ACC112 (cell line): ENCODE measurements at regions not wholly inside any gene's neighbourhood (a gene's known extent, or its start where the extent isn't known, plus 50 kb on each side); places are given as distances from the start of the nearest gene placed in this dataset.
A peak's percentile ranks its signal among the peaks of the same experiment; 100 is the strongest.
"Not testable (repeated sequence)": the region's sequence is repeated elsewhere in the genome, so short reads cannot be mapped to it uniquely, and the experiment has no call there.

Experiments
- H2AFZ ChIP-seq: fragments of 200-600 bp; sonication (generic); one replicate; pipeline ENCODE4 v1.6.0; 2017; ENCODE audit warnings: antibody characterized with exemption, low read length; ENCODE audit not compliant: unreplicated experiment
- H3K27ac ChIP-seq: fragments of 200-600 bp; sonication (generic); 2 replicates; pipeline ENCODE4 v1.5.1; 2014; ENCODE audit warnings: low read depth, mild to moderate bottlenecking, antibody characterized with exemption, low read length, moderate library complexity
- H3K27me3 ChIP-seq: fragments of 200-600 bp; sonication (generic); 2 replicates; pipeline ENCODE4 v1.6.1; 2014; ENCODE audit warnings: mild to moderate bottlenecking, antibody characterized with exemption, low read length, moderate library complexity, mixed read lengths; ENCODE audit not compliant: insufficient read depth
- H3K36me3 ChIP-seq: fragments of 200-600 bp; sonication (generic); 2 replicates; pipeline ENCODE4 v1.6.1; 2016; ENCODE audit warnings: mild to moderate bottlenecking, antibody characterized with exemption, low read length, moderate library complexity, mixed read lengths; ENCODE audit not compliant: insufficient read depth
- H3K4me1 ChIP-seq: fragments of 200-600 bp; sonication (generic); one replicate; pipeline ENCODE4 v1.6.1; 2016; ENCODE audit warnings: low read length, mixed read lengths; ENCODE audit not compliant: insufficient read depth, unreplicated experiment, control insufficient read depth
- H3K4me3 ChIP-seq: fragments of 200-600 bp; sonication (generic); 2 replicates; pipeline ENCODE4 v1.5.1; 2014; ENCODE audit warnings: mild to moderate bottlenecking, low read depth, low read length
- H3K79me2 ChIP-seq: fragments of 200-600 bp; sonication (generic); one replicate; pipeline ENCODE4 v1.6.0; 2016; ENCODE audit warnings: low read length; ENCODE audit not compliant: control insufficient read depth, unreplicated experiment, insufficient read depth

- Histone ChIP-seq H3K4me3 (no peak overlapping the region), H2AFZ (no peak overlapping the region), H3K79me2 (no peaks in the 10 kb centered on the region), H3K4me1 (no peaks in the 10 kb centered on the region), H3K36me3 (no peaks in the 10 kb centered on the region), H3K27me3 (no peaks in the 10 kb centered on the region), H3K27ac (no peak overlapping the region)
Measured at GRCh38 chr1:182163821-182164223, 102.3 kb upstream of the ZNF648 start.

- H3K36me3 ChIP-seq: no peaks in the 10 kb centered on the region
- H3K27me3 ChIP-seq: no peaks in the 10 kb centered on the region
- no peaks in the 10 kb centered on the region for H3K79me2 ChIP-seq
- no peak overlapping the region for H3K4me3 ChIP-seq
- no peaks in the 10 kb centered on the region for H3K4me1 ChIP-seq
- H2AFZ ChIP-seq: no peak overlapping the region
- H3K27ac ChIP-seq: no peak overlapping the region
Measured at GRCh38 chr1:182159443-182159842, 97.9 kb upstream of the ZNF648 start.

GRCh38 chr1:182157187-182157586 is 95.7 kb upstream of the ZNF648 start:
- Histone ChIP-seq H3K27ac (no peak overlapping the region), H3K4me3 (no peak overlapping the region), H3K79me2 (no peaks in the 10 kb centered on the region), H2AFZ (no peak overlapping the region), H3K27me3 (no peaks in the 10 kb centered on the region), H3K4me1 (no peaks in the 10 kb centered on the region), H3K36me3 (no peaks in the 10 kb centered on the region)

- H3K4me3 ChIP-seq, H3K27ac ChIP-seq, H3K36me3 ChIP-seq, H3K4me1 ChIP-seq, H2AFZ ChIP-seq, H3K79me2 ChIP-seq, H3K27me3 ChIP-seq: not testable (repeated sequence)
Measured at GRCh38 chr1:182154425-182154824, 92.9 kb upstream of the ZNF648 start.

- H2AFZ ChIP-seq: no peak overlapping the region
- H3K4me1 ChIP-seq: no peaks in the 10 kb centered on the region
- no peaks in the 10 kb centered on the region for H3K36me3 ChIP-seq
- no peak overlapping the region for H3K27ac ChIP-seq
- H3K4me3 ChIP-seq: no peak overlapping the region
- no peaks in the 10 kb centered on the region for H3K79me2 ChIP-seq
- H3K27me3 ChIP-seq: no peaks in the 10 kb centered on the region
Measured at GRCh38 chr1:182149411-182149965, 88.0 kb upstream of the ZNF648 start.

GRCh38 chr1:182147951-182148350 is 86.4 kb upstream of the ZNF648 start:
- Histone ChIP-seq H3K27ac (no peak overlapping the region), H3K27me3 (no peaks in the 10 kb centered on the region), H3K36me3 (no peaks in the 10 kb centered on the region), H3K4me3 (no peak overlapping the region), H3K79me2 (no peaks in the 10 kb centered on the region), H3K4me1 (peaks cover 7% of the 10 kb centered on the region), H2AFZ (no peak overlapping the region)

GRCh38 chr1:182147136-182147820 is 85.8 kb upstream of the ZNF648 start:
- no peak overlapping the region for H2AFZ ChIP-seq
- H3K4me3 ChIP-seq: no peak overlapping the region
- no peaks in the 10 kb centered on the region for H3K36me3 ChIP-seq
- no peaks in the 10 kb centered on the region for H3K79me2 ChIP-seq
- H3K4me1 ChIP-seq: peaks cover 7% of the 10 kb centered on the region
- no peaks in the 10 kb centered on the region for H3K27me3 ChIP-seq
- H3K27ac ChIP-seq: no peak overlapping the region

GRCh38 chr1:182146286-182146685 is 84.8 kb upstream of the ZNF648 start:
- peaks cover 7% of the 10 kb centered on the region for H3K4me1 ChIP-seq
- H3K79me2 ChIP-seq: no peaks in the 10 kb centered on the region
- no peak overlapping the region for H2AFZ ChIP-seq
- no peak overlapping the region for H3K27ac ChIP-seq
- H3K27me3 ChIP-seq: no peaks in the 10 kb centered on the region
- H3K36me3 ChIP-seq: no peaks in the 10 kb centered on the region
- H3K4me3 ChIP-seq: no peak overlapping the region

- Histone ChIP-seq H3K4me1 (peaks cover 7% of the 10 kb centered on the region), H3K4me3 (no peak overlapping the region), H3K36me3 (no peaks in the 10 kb centered on the region), H3K27ac (no peak overlapping the region), H2AFZ (no peak overlapping the region), H3K79me2 (no peaks in the 10 kb centered on the region), H3K27me3 (no peaks in the 10 kb centered on the region)
Measured at GRCh38 chr1:182145441-182145840, 83.9 kb upstream of the ZNF648 start.

GRCh38 chr1:182144646-182145030 is 83.1 kb upstream of the ZNF648 start:
- Histone ChIP-seq H3K27me3 (no peaks in the 10 kb centered on the region), H3K79me2 (no peaks in the 10 kb centered on the region), H3K4me1 (peaks cover 7% of the 10 kb centered on the region), H2AFZ (no peak overlapping the region), H3K4me3 (no peak overlapping the region), H3K27ac (peak overlapping the region; percentile 42), H3K36me3 (no peaks in the 10 kb centered on the region)

GRCh38 chr1:182143825-182144645 is 82.5 kb upstream of the ZNF648 start:
- peak overlapping the region; percentile 42 for H3K27ac ChIP-seq

More at GRCh38 chr1:182143825-182144645, 82.5 kb upstream of the ZNF648 start:
- Histone ChIP-seq H3K36me3 (no peaks in the 10 kb centered on the region), H3K4me3 (no peak overlapping the region), H3K79me2 (no peaks in the 10 kb centered on the region), H3K4me1 (peaks cover 7% of the 10 kb centered on the region), H2AFZ (peak overlapping the region; percentile 59), H3K27me3 (0 out of 2 replicates have a peak, but pooled peaks cover 3% of the 10 kb centered on the region)
